IPS-18a (cell line): ENCODE measurements at regions not wholly inside any gene's neighbourhood (a gene's known extent, or its start where the extent isn't known, plus 50 kb on each side); places are given as distances from the start of the nearest gene placed in this dataset.
"Not testable (repeated sequence)": the region's sequence is repeated elsewhere in the genome, so short reads cannot be mapped to it uniquely, and the experiment has no call there.

Experiments
- H3K27ac ChIP-seq: one replicate; pipeline ENCODE4 v1.5.1; 2013; ENCODE audit warnings: low read length
- H3K27me3 ChIP-seq: one replicate; pipeline ENCODE4 v1.6.1; 2013; ENCODE audit warnings: mild to moderate bottlenecking, low read length; ENCODE audit not compliant: control insufficient read depth, insufficient read depth
- H3K36me3 ChIP-seq: one replicate; pipeline ENCODE4 v1.6.1; 2013; ENCODE audit warnings: low read depth, low read length; ENCODE audit not compliant: control insufficient read depth
- H3K4me1 ChIP-seq: one replicate; pipeline ENCODE4 v1.6.1; 2013; ENCODE audit warnings: low read depth, low read length; ENCODE audit not compliant: control insufficient read depth
- H3K4me3 ChIP-seq: one replicate; pipeline ENCODE4 v1.5.1; 2013; ENCODE audit warnings: low read length
- H3K9ac ChIP-seq: one replicate; pipeline ENCODE4 v1.6.1; 2013; ENCODE audit warnings: mild to moderate bottlenecking, low read length, moderate library complexity
- H3K9me3 ChIP-seq: one replicate; pipeline ENCODE4 v1.6.1; 2013; ENCODE audit warnings: low read depth, low read length; ENCODE audit not compliant: control insufficient read depth

DNA sequence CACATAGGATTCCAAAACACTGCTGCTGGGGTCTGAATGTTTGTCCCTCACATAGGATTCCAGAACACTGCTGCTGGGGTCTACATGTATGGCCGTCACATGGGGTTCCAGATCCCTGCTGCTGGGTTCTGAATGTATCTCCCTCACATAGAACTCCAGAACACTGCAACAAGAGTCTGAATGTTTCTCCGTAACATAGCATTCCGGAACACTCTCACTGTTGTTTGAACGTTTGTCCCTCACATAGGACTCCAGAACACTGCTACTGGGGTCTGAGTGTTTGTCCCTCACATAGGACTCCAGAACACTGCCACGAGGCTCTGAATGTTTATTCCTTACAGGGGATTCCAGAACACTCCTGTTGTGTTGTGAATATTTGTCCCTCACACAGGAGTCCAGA, 216.8 kb downstream of the FOXD4L6 start:
- Histone ChIP-seq H3K9ac (no peak overlapping the region), H3K27me3 (peaks cover 43% of the 10 kb centered on the region), H3K4me3 (no peak overlapping the region), H3K27ac (no peak overlapping the region), H3K9me3 (peaks cover 90% of the 10 kb centered on the region), H3K36me3 (no peaks in the 10 kb centered on the region), H3K4me1 (no peaks in the 10 kb centered on the region)

DNA sequence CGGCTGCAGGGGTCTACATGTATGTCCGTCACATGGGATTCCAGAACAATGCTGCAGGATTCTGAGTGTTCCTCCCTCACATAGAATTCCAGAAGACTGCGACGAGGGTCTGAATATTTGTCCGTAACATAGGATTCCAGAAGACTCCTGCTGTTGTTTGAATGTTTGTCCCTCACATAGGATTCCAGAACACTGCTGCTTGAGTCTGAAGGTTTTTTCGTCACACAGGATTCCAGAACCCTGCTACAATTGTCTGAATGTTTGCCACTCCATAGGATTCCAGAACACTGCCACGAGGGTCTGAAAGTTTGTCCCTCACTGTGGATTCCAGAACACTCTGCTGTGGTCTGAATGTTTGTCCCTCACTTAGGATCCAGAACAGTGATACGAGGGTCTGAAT, 217.5 kb downstream of the FOXD4L6 start:
- H3K4me3 ChIP-seq, H3K9ac ChIP-seq, H3K36me3 ChIP-seq, H3K27ac ChIP-seq, H3K4me1 ChIP-seq: not testable (repeated sequence)
- Histone ChIP-seq H3K27me3 (peaks cover 43% of the 10 kb centered on the region), H3K9me3 (peaks cover 89% of the 10 kb centered on the region)

DNA sequence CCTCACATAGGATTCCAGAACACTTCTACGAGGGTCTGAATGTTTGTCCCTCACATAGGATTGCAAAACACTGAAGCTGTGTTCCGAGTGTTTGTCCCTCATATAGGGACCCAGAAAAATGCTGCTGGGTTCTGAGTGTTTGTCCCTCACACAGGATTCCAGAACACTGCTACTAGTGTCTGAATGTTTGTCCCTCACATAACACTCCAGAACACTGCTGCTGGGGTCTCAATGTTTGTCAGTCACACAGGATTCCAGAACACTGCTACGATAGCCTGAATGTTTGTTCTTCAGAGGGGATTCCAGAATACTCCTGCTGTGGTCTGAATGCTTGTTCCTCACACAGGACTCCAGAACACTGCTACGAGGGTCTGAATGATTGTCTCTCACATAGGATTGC, 218.7 kb downstream of the FOXD4L6 start:
- Histone ChIP-seq H3K4me1 (no peaks in the 10 kb centered on the region), H3K36me3 (no peaks in the 10 kb centered on the region), H3K9ac (no peak overlapping the region), H3K4me3 (no peak overlapping the region), H3K9me3 (peaks cover 89% of the 10 kb centered on the region), H3K27ac (no peak overlapping the region), H3K27me3 (peaks cover 43% of the 10 kb centered on the region)

DNA sequence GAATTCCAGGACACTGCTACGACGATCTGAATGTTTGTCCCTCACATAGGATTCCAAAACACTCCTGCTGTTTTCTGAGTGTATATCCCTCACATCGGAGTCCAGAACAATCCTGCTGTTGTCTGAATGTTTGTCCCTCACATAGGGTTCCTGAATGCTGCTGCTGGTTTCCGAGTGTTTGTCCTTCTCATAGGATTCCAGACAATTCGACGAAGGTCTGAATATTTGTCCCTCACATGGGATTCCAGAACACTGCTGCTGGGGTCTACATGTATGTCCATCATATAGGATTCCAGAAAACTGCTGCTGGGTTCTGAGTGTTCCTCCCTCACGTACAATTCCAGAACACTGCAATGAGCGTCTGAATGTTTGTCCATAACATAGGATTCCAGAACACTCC, 219.4 kb downstream of the FOXD4L6 start:
- Histone ChIP-seq H3K27me3 (peaks cover 43% of the 10 kb centered on the region), H3K9me3 (peaks cover 89% of the 10 kb centered on the region)
- not testable (repeated sequence) for H3K4me1 ChIP-seq, H3K9ac ChIP-seq, H3K27ac ChIP-seq, H3K36me3 ChIP-seq, H3K4me3 ChIP-seq

DNA sequence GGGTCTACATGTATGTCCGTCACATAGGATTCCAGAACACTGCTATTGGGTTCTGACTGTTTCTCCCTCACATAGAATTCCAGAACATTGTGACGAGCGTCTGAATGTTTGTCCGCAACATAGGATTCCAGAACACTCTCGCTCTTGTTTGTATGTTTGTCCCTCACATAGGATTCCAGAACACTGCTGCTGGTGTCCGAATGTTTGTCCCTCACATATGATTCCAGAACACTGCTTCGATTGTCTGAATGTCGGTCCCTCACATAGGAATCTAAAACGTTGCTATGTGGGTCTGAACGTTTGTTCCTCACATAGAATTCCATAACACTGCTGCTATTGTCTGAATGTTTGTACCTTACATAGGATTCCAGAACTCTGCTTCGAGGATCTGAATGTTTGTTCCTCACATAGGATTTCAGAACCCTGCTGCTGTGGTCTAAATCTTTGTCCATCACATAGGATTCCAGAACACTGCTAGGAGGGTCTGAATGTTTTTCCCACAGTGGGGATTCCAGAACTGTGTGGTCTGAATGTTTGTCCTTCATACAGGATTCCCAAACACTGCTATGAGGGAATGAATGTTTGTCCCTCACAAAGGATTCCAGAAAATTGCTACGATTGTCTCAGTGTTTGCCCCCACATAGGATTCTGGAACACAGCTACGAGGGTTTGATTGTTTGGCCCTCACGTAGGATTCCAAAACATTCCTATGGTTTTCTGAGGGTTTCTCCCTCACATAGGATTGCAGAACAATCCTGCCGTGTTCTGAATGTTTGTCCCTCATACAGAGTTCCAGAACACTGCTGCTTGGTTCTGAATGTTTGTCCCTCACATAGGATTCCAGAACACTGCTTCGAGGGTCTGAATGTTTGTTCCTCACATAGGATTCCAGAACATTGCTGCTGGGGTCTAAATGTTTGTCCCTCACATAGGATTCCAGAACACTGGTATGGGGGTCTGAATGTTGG, 220.5 kb downstream of the FOXD4L6 start:
- no peak overlapping the region for H3K9ac ChIP-seq
- H3K27me3 ChIP-seq = peaks cover 36% of the 10 kb centered on the region
- no peak overlapping the region for H3K27ac ChIP-seq
- H3K4me1 ChIP-seq = no peaks in the 10 kb centered on the region
- H3K36me3 ChIP-seq = no peaks in the 10 kb centered on the region
- H3K9me3 ChIP-seq = peaks cover 88% of the 10 kb centered on the region
- H3K4me3 ChIP-seq = no peak overlapping the region

DNA sequence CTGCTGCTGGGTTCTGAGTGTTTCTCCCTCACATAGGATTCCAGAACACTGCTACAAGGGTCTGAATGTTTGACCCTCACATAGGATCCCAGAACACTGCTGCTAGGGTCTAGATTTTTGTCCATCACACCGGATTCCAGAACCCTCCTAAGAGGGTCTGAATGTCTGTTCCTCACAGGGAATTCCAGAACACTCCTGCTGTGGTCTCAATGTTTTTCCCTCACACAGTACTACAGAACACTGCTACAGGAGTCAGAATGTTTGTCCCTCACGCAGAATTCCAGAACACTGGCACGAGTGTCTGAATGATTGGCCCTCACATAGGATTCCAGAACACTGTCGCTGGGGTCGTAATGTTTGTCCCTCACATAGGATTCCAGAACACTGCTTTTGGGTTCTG, 221.6 kb downstream of the FOXD4L6 start:
- Histone ChIP-seq H3K9me3 (peaks cover 87% of the 10 kb centered on the region), H3K27me3 (peaks cover 26% of the 10 kb centered on the region)
- not testable (repeated sequence) for H3K4me1 ChIP-seq, H3K4me3 ChIP-seq, H3K9ac ChIP-seq, H3K36me3 ChIP-seq, H3K27ac ChIP-seq

DNA sequence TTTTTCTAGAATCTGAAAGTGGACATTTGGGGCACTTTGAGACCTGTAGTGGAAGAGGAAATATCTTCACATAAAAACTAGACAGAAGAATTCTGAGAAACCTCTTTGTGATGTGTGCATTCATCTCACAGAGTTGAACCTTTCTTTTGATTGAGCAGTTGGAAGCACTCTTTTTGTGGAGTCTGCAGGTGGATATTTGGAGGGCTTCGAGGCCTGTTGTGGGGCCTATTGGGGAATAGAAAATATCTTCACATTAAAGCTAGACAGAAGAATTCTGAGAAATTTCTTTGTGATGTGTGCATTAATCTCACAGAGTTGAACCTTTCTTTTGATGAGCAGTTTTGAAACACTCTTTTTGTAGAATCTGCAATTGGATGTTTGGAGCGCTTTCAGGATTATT, 236.2 kb downstream of the FOXD4L6 start:
- not testable (repeated sequence) for H3K4me3 ChIP-seq, H3K36me3 ChIP-seq, H3K4me1 ChIP-seq, H3K9ac ChIP-seq, H3K27ac ChIP-seq
- Histone ChIP-seq H3K27me3 (peaks cover 42% of the 10 kb centered on the region), H3K9me3 (peaks cover 62% of the 10 kb centered on the region)

DNA sequence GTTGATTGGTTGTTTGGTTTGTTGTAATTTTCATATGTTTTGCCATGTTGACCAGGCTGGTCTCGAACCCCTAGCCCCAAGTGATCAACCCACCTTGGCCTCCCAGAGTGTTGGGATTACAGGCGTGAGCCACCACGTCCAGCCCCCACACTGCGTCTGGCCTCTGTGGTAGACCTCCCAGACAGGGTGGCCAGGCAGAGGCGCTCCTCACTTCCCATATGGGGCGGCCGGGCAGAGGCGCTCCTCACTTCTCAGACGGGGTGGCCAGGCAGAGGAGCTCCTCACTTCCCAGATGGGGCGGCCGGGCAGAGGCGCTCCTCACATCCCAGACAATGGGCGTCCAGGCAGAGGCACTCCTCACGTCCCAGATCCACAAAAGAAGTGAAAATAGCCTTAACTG, 242.6 kb downstream of the FOXD4L6 start:
- H3K36me3 ChIP-seq, H3K27ac ChIP-seq, H3K4me1 ChIP-seq, H3K4me3 ChIP-seq, H3K9ac ChIP-seq: not testable (repeated sequence)
- Histone ChIP-seq H3K9me3 (peaks cover 64% of the 10 kb centered on the region), H3K27me3 (peaks cover 31% of the 10 kb centered on the region)

DNA sequence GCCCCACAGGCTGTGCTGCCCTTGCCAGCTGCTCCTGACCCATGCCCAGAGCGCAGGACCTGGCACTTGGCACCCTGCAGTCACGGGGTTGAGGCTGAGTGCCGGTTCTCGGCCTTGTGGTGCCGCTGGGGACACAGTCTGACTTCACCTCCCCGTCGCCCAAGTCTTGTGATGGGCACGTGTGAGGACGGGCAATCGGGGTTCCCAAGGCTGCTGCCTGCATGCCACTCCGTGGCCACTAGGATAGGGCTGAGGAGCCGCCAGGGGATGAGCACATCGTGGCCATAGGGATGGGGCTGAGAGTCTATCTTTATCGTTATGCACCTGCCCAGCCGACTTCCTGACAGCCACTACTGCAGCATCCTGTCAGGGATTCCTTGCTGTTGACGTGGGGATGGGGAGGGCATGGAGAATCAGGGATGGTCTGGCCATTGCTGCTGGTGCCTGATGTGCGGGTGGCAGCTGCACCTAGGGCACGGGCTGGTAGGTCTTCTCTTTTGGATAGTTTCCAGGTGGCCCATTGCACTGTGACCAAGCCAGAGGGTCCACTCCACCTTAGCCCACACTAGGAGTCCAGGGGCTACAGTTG, 243.5 kb downstream of the FOXD4L6 start:
- not testable (repeated sequence) for H3K9ac ChIP-seq, H3K4me3 ChIP-seq, H3K4me1 ChIP-seq, H3K36me3 ChIP-seq, H3K27ac ChIP-seq
- H3K27me3 ChIP-seq = peaks cover 39% of the 10 kb centered on the region
- H3K9me3 ChIP-seq = peaks cover 72% of the 10 kb centered on the region

DNA sequence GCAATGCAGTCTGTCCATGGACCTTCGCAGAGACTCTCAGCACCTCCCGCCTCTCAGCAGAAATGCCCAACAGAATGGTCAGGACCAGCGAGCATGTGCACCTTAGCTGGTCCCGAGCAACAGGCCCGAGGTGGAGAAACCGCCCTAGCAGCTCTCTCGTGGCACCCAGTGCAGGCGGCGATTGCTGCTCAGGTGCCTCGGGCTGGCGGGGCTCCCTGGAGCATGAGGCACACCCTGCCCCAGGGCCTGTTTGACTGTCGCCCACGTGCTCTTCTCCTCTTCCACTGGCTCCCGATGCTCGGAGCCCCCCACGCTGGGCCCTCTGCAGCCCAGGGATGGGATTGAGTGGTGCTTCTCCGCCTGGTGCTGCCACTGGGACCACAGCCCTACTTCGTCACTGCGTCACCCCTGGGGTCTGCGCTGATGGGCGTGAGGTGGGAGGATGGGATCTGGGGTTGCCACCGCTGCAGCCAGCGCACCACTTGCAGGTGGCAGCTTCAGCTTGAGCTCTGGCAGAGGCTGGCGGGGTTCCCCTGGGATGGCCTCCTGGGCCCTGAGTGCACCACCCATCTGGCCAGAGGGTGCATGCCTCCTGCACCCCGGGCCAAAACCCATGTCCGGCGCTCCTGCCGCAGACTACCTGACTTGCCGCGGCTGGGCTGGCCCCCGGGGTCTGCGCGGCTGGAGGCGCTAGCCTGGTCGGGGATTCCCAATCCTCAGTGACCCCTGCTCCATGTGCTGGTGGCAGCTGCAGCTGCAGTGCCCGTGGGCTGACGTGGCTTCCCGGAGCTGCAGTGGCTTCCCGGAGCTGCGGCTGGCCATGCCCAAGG, 244.2 kb downstream of the FOXD4L6 start:
- Histone ChIP-seq H3K9me3 (peaks cover 70% of the 10 kb centered on the region), H3K36me3 (no peaks in the 10 kb centered on the region), H3K9ac (no peak overlapping the region), H3K27ac (no peak overlapping the region), H3K4me3 (no peak overlapping the region), H3K4me1 (no peaks in the 10 kb centered on the region), H3K27me3 (peaks cover 32% of the 10 kb centered on the region)

DNA sequence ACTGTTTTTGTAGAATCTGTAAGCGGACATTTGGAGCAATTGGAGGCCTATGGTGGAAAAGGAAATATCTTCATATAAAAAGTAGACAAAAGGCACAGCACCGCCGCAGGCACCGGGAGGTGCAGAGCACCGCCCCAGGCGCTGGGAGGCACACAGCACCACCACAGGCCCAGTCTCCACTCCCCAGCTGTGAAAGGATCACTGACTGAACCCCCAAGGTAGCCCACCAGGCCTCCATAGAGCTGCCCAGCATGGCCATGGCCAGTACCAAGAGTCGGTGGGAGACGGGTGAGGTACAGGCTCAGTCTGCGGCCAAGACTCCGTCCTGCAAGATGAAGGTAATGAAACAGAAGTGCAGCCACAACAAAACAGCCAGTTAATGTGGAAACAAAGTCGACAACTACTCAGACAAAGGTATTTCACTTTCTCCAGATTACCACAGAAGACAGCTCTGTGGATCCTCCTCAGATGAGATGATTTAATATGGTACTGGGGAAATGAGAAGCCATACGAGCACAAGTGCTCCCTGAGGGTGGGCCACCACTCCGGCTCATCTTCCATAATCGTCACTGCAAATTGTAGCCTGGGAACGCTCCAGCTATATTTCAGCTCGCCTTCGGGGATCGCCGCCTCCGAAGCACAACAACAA, 244.9 kb downstream of the FOXD4L6 start:
- H3K4me3 ChIP-seq = not testable (repeated sequence)
- peaks cover 66% of the 10 kb centered on the region for H3K9me3 ChIP-seq

More for the DNA sequence above, 244.9 kb downstream of the FOXD4L6 start:
- not testable (repeated sequence) for H3K9ac ChIP-seq, H3K36me3 ChIP-seq, H3K27ac ChIP-seq, H3K4me1 ChIP-seq
- H3K27me3 ChIP-seq = peaks cover 31% of the 10 kb centered on the region
